ENCODE measurements at regions not wholly inside any gene's neighbourhood (a gene's known extent, or its start where the extent isn't known, plus 50 kb on each side); places are given as distances from the start of the nearest gene placed in this dataset.

DNA sequence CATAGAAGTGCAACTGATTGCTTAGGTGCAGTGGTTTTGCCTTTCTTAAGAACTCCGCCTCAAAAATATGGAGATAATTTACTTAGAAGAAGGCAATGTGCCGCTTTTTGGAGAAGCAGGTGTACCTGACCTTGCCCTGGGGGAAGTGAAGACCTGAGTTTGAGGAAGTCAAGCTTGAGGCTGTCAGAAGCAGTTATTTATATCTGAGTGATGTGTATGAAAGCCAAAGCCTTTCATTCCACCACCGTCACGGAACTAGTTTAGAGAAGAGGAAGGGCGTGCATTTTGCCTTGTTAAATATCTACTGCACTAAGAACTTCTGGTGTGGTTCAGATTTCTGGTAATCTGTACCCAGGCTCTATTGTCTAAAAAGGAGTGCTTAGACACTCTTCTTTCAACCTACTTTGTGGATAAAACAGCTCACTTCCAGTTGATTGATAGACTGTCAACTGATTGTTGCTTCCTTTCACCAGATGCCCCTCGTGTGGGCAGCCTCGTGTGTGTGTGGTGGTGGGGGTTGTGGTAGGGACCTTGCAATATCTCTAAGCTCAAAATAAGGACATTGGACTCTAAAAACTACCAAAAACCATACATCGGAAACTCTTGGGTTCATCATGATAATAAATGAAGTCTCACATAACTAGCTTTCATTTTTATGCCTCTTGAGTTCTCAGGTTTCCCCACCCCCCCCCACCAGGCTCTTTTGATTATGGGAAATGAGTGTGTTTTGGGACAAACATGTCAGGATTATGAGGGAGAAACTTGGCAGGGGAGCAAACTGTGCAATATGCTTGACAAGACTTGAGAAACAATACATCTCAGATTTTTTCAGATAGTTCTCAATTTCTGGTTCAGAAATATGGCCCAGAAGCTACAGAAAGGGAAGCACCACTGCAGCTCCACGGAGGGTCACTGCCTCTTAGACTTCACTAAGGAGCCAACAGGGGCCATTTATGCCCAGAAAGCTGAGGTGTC, 78.6 kb downstream of the ARF6 start:
- peak in 1 of 3 experiments; percentile 9 for DNase-seq (ENCODE audit: low read depth in 3 of 3)

DNA sequence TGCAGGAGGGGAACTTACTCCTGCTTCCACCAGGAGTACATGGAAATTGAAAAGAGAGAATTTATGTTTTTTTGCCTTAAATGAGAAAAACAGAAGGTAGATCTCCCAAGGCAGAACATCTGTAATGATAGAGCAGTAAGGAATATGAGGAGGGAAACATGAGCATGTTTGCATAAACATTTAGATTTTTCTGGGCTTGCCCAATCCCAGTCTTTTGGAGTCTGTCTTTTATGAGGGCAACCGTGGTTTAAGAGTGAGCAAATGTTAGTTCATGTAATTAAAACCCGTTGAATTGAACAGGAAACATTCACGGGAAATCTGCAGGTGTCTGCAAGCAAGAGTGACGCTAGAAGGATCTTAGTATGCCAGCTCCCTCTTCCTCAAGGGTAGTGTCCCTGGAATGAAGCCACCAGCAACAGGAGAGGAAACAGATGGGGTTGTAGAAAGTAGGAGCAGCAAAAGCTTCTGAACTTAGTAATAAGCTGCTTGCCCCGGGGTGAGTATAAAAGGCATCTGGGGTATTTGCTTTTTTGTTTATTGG, 79.3 kb downstream of the ARF6 start:
- no peak for DNase-seq (ENCODE audit: low read depth in 3 of 3)

DNA sequence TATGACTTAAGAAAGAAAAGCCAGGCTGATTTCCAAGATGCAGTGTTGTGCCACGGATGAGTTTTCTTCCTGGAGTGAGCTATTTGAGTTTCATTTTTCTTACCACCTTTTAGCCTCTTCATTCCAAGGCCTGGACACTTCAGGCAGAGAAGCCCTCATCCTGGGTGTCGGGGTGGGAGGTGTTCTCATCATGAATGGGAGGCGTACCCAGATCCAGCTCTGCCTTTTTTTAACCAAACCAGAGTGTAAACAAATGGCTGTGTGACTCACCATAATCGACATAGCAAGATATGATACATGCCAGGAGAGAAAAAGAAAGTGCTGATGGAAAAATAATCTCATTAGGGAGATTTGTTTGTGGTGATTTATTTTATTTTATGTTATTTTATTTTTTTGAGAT, 79.9 kb downstream of the ARF6 start:
- DNase-seq (ENCODE audit: low read depth in 3 of 3): peak in 1 of 3 experiments; percentile 21

DNA sequence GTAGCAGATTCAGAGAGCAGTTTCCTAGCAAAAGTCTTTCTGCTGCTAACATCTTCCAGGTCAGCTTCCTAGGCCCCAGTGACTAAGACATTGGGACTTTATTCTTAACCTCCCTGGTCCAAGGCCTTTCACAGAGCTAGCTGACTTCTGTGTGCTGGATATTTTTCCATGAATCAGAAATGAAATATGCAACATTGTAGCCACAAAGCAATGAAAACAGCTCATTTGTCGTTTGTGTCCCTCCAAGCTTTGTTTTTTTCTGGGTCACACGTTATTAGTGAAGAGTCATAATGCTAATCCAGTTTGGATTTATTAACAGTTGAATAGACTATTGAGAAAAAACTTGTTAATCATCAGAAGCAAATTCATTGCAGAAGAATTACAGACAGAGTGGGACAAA, 82.4 kb downstream of the ARF6 start:
- DNase-seq (ENCODE audit: low read depth in 3 of 3): no peak

DNA sequence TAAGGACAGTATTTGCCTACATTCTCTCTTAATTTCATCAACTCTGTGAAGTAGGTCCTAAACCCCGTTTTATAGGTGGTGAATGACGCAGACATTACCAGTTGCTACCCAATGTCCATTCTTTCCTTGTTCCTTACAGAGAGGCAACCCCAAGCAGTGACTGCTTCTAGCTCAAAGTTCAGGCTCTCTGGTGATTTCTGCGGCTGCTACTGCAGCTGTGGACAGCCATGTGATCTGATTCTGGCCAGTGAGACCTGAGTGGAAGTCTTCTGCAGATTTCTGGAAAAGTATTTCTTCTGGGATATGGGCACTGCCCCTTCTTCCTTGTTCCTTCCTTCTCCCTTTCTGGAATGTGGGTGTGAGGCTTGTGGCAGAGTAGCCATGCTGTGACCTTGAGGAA, 82.9 kb downstream of the ARF6 start:
- DNase-seq (ENCODE audit: low read depth in 3 of 3): no peak

DNA sequence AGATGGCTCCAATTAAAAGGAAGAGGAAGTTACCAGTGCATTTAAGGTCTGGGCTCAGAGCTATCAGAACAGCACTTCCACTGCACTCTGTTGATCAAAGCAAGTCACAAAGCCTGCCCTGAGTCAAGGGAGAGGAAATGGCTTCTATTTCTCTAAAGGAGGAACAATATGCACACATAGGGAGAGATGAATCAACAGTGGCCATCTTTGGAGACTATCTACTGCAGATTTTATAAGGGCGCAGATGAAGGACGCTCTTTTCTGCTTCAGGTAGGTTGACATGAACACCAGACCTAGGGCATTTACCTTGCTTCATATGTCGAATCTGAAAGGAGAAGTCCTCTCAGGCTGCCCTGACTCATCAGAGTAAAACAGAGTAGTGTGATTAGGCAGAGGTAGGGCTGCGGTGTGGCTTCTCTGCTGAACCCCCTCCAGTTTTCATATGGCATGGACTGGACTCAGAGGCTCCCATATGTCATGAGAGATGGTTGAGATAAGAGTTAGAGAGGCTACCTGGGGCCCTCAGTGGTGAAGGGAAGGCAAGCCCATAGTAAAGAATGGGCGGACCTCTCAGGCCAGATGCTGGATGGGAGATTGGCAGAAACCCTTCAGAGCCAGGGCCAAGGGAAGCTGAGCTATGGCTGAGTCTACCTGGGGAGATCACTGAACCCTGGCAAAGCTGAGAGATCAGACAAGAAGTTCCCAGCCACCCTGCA, 84.4 kb downstream of the ARF6 start:
- DNase-seq (ENCODE audit: low read depth in 3 of 3): peak in 1 of 3 experiments; percentile 17

DNA sequence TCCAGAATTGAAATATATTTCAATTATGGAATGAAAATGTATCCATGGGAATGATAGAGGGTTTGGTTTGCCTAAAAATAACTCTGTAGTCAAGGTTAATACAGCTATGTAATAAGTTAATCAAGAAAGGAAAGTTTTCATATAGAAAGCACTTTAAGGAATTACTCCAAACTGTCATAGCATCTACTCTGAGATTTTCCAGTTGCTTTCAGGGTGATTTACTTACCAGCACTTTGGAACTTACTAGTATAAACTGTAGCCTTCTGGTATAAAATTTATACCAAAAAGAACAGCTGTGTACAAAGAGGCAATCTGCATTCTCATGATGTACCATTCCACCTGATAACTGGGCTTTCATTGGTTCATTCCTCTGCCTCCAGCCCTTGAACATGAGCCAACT, 87.1 kb downstream of the ARF6 start:
- no peak for DNase-seq (ENCODE audit: low read depth in 3 of 3)

DNA sequence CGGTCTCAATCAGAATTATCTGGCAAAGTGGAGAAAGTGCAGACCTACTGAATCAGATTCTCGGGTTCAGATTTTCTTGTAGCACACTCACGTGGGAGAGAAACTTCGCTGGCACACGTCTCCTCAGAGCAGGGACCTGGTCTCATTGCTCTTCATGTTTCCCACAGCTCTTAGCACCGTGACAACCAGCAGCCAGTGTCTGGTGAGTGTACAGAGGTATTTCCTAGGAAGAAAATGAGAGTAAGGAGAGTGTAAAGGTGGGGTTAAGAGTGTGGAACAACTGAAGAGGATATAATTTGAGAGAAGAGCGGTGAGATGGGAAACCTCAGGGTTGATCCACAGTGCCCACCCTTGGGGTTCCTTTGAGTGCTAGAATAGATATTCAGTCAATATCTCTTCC, 89.2 kb downstream of the ARF6 start:
- DNase-seq (ENCODE audit: low read depth in 3 of 3): no peak

DNA sequence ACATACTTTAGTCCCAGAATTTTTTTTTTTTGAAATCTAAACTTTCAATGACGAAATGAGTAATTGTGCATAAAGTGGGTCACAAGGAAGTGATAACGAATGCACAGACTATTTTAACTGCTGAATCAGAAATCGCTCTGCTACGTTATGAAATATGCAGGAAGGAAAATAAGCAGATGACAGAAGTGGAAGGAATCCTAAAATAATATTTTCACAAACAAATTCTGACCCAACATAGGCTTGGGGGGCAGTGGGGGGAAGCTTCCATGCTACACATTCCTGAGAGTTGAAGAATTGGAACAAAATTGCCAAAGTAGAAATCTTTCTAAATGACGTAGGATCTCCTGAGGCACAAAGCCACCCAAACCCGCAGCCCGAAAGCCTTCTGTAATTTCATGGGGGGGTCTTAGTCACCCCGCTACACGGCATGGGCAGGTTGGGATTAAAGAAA, 89.6 kb downstream of the ARF6 start:
- no peak for DNase-seq (ENCODE audit: low read depth in 3 of 3)

DNA sequence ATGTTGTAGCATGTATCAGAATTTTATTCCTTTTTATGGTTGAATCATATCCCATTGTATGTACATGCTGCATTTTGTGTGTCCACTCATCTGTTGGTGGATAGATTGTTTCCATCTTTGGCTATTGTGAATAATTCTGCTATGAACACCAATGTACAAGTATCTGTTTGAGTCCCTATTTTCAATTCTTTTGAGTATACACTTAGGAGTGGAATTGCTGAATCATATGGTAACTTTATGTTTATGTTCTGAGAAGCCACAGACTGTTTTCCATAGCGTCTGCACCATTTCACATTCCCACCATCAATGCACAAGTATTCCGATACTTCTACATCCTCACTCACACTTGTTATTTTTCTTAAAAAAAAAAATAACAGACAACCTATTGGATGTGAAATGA, 91.5 kb downstream of the ARF6 start:
- DNase-seq (ENCODE audit: low read depth in 3 of 3): no peak

DNA sequence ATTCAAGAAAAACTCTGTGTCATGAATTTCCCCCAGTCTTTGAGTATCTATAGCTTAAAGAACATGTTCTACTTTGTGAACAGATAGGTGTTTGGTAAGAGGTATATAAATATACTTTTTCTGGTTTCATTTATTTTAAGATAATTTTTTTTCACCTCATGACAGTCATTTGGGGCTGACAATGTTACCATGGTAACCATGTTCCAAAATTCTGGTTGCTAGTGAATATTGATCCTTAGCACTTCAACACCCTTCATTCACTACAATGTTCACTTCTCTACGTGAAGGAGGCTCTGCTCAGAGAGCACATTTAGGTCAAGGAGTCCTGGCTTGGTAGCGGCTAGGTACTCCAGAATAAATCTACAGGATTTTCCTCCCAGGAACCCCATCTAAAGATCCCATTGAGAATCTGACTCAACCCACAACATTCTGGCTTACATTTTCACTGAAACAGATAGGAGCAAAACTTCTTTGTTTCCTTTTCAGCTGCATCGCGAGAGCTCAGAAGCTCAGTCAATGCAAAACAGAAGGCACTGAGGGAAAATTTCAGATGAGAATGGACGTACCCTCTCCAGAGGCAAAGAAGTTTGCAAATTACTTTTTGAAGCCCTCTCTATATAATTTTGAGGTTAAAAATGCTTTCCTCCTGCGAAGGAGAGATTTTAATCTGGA, 93.6 kb downstream of the ARF6 start:
- no peak for DNase-seq (ENCODE audit: low read depth in 3 of 3)

DNA sequence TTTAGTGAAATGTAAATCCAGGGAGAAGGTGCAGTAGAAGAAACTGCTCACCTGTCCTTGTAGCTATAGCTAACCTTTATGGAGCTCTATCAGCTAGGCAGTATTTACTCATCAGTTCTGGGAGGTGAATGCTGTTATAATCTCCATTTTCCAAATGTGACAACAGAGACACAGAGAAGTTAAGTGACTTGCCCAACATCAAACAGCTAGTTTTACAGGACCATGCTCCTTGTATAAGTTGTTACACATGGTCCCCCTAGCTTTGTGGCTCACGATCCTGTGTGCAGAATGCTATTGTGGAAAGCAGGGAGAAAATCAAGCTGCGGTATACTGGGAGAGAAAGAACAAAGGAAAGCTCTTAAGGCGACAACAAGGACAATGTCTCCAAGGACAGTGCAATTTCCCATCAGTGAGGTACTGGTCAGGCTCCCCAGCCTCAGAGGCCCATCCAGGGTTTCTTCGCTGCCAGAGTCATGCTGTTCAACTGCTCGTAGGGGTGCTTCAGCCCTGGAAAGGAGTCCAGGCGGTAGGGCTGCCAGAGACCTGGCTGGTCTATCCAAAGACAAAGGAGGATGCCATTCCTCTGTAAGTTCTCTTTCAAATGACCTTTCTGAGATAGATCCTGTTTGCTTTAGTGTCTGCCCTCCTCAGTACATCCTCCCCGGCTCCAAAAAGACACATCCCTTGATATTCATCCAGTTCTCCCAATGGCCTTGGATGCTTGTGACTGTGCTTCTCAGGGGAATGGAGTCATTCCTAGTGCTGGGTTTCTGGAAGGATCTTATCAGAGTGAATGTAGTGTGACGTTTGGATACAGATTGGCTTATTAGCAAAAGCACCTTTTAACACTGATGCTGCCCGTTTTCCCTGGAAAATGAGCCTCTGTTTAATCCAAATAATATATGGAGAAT, 95.5 kb downstream of the ARF6 start:
- DNase-seq (ENCODE audit: low read depth in 3 of 3): no peak

DNA sequence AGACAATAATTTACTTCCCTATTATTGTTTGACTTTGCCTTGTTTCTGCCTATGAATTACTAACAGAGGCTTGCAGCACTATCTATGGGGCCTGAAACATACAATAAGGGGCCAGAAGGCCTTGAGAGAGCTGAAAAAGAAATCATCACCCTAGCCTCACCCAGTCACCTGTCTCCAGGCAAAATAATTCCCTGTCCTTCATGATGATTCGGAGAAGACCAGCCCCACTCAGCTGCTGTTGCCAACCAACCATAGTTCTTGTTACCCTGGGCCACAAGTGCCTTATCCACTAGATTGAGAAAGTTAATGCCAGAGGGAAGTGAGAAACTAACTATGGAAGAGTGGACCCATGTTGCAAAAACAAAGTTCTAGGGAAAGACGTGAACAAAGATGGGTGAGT, 97.1 kb downstream of the ARF6 start:
- DNase-seq (ENCODE audit: low read depth in 3 of 3): no peak

DNA sequence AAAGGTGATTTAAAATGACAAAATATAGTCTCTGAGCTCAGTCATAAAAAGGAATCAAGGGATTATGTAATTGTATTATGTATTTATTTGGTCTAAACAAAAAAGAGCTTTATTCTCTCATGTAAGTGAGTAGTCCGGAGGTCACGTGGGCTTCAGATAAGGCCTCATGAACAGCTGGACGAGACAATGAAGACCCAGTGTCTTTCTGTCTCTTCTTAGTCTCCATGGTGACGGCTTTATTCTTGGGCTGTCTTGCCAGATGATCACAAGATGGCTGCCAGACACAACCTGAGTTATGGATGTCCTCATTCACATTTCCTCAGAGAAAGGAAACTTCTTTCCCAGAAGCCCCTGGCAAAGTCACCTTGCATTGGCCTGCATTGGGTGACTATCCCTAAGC, 98.6 kb downstream of the ARF6 start:
- no peak for DNase-seq (ENCODE audit: low read depth in 3 of 3)

DNA sequence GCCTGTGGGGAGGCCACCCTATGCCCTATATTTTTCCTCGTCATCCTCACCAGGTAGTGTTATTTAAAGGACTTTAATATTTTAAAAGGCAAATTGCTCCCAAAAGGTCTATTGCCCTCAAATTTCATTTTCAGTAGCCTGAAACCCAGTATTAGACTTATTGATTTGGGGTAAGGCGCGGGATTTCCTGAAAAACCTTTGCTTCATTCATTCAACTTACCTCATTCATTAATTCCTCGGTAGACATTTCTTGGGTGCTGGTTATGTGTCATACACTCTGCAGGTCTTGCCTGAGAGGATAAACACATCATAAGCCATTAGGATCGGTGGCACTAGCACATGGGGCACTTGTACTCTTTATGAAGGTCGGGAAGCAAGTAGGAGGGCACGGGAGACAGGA, 99.2 kb downstream of the ARF6 start:
- no peak for DNase-seq (ENCODE audit: low read depth in 3 of 3)

DNA sequence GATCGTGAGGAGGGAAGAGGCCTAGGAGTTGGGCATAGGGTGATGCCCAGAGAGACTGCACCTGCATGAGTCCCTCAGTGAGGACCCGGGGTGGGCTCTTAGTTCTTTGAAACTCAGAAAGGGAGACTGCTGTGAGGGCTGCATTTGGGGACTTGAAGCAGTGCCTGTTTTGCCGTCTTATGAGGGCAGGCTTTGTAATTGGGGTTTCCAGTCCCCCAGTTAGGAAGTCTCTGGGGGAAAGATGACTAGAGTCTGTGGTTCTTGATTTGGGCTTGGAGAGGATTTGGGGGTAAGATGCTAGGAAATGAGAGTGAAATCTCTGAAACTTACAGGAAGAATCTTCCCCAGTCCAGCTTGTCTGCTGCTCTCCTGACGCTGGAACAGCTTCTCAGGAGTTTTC, 99.6 kb downstream of the ARF6 start:
- no peak for DNase-seq (ENCODE audit: low read depth in 3 of 3)

DNA sequence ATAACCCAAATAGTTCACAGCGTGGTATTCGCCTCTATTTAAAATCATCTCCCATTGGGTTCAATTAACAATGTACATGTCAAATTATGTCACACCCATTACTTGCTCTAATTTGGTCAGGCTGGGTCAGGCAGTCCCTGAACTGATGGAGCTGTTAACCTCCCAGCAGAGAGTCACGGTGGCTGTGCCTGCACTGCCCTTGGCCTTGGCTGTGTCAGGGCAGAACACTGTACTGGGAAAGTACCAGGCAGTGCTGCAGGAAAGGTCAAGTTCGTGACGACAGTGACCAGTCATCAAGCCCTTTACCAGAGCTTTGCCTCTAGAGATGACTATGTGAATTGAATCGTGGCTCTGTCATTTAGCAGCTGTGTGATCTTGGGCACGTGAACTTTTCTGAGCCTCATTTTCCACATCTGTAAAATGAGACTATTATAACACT, 100.0 kb downstream of the ARF6 start:
- DNase-seq (ENCODE audit: low read depth in 3 of 3): no peak

DNA sequence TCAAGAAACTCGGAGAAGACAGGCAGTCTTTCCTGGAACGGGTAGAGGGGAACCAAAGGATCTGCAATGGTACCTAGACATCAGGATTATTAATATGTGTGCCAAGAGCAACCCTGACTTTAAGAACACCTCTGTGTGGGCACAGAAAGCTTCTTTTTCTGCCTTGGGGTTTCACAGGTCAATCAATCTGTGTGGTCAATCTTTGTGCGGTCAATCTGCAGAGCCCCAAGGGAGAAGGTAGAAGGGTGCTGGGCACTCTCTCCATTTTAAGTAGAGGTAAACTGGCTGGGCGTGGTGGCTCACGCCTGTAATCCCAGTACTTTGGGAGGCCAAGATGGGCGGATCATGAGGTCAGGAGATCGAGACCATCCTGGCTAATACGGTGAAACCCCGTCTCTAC, 100.7 kb downstream of the ARF6 start:
- DNase-seq (ENCODE audit: low read depth in 3 of 3): no peak

DNA sequence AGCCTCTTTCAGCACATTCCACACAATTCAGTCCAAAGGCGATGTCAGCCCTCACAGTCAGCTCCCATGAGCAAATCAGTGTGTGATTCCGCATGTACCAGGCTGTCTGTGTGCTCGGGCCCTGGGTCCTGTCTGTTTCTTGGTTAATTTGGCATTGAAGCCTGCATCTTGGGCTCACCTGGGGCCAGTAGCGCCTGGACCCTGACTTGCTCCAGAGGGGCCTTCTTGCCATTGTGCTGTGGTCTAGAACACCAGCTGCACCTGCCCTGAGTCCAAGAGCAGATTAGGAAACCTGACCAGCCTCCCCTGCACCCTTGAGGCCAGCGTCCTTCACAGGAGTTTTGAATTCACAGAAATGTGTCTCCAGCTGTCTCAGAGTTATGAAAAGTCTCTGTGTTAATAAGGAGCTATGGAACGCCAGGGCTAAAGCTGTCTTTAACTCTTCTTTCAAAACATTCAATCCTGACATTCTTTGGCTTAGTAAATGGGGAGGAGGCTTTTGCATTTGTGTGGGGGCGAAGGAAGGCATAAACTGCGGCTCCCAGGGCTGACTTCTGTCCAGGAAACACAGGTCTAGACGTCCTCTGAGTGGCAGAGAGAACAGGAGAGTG, 102.2 kb downstream of the ARF6 start:
- no peak for DNase-seq (ENCODE audit: low read depth in 3 of 3)

DNA sequence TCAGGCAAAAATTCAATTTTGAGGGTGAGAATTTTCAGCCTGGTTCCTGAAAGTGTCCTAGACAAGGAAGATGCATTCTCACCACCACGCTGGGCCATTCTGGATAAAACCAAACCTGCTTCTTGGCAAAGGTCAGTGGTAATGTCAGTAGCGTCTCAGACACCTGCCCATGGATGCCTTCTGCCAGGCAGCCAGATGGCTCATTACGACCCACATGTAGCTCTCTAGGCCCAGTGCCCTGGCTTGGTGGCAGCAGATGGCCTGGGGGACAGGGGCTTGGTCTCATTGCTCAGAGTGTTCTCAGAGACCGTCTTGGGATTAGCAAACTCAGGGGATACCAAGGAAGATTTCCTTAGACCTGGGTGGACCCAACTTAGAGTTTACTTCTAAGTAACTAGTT, 105.1 kb downstream of the ARF6 start:
- DNase-seq (ENCODE audit: low read depth in 3 of 3): no peak

Measured in stimulated activated CD4-positive, alpha-beta T cell treated with anti-CD3 and anti-CD28 coated beads, TNF-alpha, amount 100 ng/mL, for 4 hours (primary cell).